ENCODE measurements at regions not wholly inside any gene's neighbourhood (a gene's known extent, or its start where the extent isn't known, plus 50 kb on each side); places are given as distances from the start of the nearest gene placed in this dataset.

DNA sequence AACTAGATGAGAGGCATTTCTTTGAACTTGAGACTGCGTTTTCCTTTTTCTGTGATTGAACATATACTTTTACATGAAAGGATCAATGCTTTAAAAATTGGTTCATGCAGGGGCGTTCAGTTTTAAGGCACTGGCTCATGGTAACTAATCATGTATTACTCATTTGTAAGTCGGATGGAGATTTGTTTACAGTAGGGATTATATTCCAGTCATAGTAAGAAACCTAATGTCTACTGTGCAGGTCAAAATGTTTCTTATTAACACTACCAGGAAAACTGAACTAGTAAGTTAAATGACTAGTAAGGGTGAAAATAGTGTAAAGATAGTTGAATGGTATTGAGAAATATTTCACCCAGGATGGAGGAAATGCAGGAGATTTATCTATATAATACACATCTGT is 258.8 kb upstream of the GBE1 start:
- Histone ChIP-seq H3K27ac (no peak overlapping the region), H3K36me3 (ENCODE audit: insufficient read depth, low read length) (no peaks in the 10 kb centered on the region), H3K4me3 (no peak overlapping the region), H3K9ac (ENCODE audit: insufficient read length) (no peak overlapping the region), H3K9me3 (ENCODE audit: low read depth, low read length) (no peaks in the 10 kb centered on the region)
- TF ChIP-seq EZH2 (IDR thresholded peaks at IDR 0.05) (no peak), POLR2AphosphoS5 (IDR thresholded peaks at IDR 0.05; ENCODE audit: borderline replicate concordance, low read depth, low read length) (no peak), FOXP2 (optimal IDR thresholded peaks at IDR 0.05; ENCODE audit: control extremely low read depth, extremely low read length, insufficient read depth) (no peak)
- no peak for DNase-seq (ENCODE audit: low read depth, low spot score)

DNA sequence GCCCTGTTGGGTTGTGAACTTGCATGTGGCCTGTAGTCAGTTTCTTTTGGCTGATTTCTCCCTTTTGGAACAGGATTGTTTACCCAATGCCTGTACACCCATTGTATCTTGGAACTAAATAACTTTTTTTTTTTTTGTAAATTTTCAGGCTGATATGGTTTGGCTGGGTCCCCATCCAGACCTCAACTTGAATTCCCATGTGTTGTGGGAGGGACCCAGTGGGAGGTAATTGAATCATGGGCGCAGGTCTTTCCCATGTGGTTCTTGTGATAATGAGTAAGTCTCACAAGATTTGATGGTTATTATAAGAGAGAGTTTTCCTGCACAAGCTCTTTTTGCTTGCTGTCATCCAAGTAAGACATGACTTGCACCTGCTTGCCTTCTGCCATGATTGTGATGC is 253.8 kb upstream of the GBE1 start:
- no peaks in the 10 kb centered on the region for H3K9me3 ChIP-seq (ENCODE audit: low read depth, low read length)
- DNase-seq (ENCODE audit: low read depth, low spot score) = no peak
- no peak overlapping the region for H3K9ac ChIP-seq (ENCODE audit: insufficient read length)
- H3K4me3 ChIP-seq = no peak overlapping the region
- TF ChIP-seq POLR2AphosphoS5 (IDR thresholded peaks at IDR 0.05; ENCODE audit: borderline replicate concordance, low read depth, low read length) = no peak
- TF ChIP-seq EZH2 (IDR thresholded peaks at IDR 0.05) = no peak
- TF ChIP-seq FOXP2 (optimal IDR thresholded peaks at IDR 0.05; ENCODE audit: control extremely low read depth, extremely low read length, insufficient read depth) = no peak
- H3K27ac ChIP-seq = no peak overlapping the region
- no peaks in the 10 kb centered on the region for H3K36me3 ChIP-seq (ENCODE audit: insufficient read depth, low read length)

DNA sequence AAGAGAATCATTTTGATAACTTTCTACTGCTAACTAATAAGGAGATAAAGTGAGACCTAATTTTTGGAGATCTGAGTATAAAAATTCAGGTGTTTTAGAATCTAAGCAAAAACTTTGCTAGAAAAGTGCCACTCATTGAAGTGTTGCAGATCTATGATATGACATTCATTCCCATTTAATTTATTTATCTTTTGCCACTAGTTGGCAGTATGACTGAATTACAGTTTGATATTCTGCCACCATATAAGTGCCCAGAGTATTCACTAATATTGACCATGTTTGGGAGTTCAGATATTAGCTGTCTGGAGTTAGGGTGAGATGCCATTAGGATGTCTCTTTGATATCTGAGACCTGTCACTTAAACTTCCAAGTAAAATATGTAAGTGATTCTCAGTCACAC is 251.3 kb upstream of the GBE1 start:
- DNase-seq (ENCODE audit: low read depth, low spot score) = no peak
- TF ChIP-seq FOXP2 (optimal IDR thresholded peaks at IDR 0.05; ENCODE audit: control extremely low read depth, extremely low read length, insufficient read depth) (no peak), EZH2 (IDR thresholded peaks at IDR 0.05) (no peak), POLR2AphosphoS5 (IDR thresholded peaks at IDR 0.05; ENCODE audit: borderline replicate concordance, low read depth, low read length) (no peak)
- Histone ChIP-seq H3K36me3 (ENCODE audit: insufficient read depth, low read length) (no peaks in the 10 kb centered on the region), H3K9ac (ENCODE audit: insufficient read length) (no peak overlapping the region), H3K4me3 (no peak overlapping the region), H3K27ac (no peak overlapping the region), H3K9me3 (ENCODE audit: low read depth, low read length) (no peaks in the 10 kb centered on the region)

DNA sequence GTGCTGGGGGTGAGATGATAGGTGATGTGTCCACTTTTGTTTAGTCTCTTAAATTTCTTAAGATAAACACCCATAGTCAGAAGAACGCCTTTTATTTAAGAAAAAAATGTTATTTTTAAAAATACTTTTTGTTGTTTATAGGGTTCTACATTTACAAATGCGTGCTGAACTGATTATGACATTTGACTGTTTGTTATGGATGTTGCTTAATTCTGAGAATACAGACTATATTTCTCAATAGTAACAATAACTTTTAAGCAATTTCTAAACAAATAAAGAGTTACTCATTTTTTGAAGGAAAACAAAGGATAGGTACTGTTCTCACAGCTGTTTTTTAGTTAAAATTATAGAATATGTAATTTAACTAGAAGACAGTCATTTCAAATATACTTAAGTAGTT is 249.9 kb upstream of the GBE1 start:
- Histone ChIP-seq H3K36me3 (ENCODE audit: insufficient read depth, low read length) (no peaks in the 10 kb centered on the region), H3K4me3 (no peak overlapping the region), H3K27ac (no peak overlapping the region), H3K9me3 (ENCODE audit: low read depth, low read length) (no peaks in the 10 kb centered on the region), H3K9ac (ENCODE audit: insufficient read length) (no peak overlapping the region)
- TF ChIP-seq POLR2AphosphoS5 (IDR thresholded peaks at IDR 0.05; ENCODE audit: borderline replicate concordance, low read depth, low read length) (no peak), EZH2 (IDR thresholded peaks at IDR 0.05) (no peak), FOXP2 (optimal IDR thresholded peaks at IDR 0.05; ENCODE audit: control extremely low read depth, extremely low read length, insufficient read depth) (no peak)
- DNase-seq (ENCODE audit: low read depth, low spot score) = no peak

DNA sequence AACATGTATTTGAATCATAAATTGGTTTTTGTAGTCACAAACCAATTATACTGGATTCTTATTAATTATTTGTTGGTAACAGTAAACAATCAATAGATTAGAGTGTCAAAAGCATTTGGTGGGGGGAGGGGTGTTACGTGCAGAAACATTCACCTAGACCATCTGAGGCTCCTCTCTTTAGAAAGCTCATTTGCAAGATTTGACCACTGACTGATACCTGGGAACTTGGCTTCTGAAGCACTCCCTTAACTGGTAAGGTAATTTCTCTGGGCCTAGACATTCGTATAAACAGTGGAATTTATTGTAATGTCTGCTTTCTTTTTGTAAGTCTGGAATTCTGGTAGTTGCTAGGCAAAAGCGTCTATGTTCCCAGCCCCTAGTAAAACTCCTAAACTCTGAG is 243.8 kb upstream of the GBE1 start:
- Histone ChIP-seq H3K36me3 (ENCODE audit: insufficient read depth, low read length) (no peaks in the 10 kb centered on the region), H3K9me3 (ENCODE audit: low read depth, low read length) (no peaks in the 10 kb centered on the region), H3K4me3 (no peak overlapping the region), H3K9ac (ENCODE audit: insufficient read length) (no peak overlapping the region), H3K27ac (no peak overlapping the region)
- TF ChIP-seq FOXP2 (optimal IDR thresholded peaks at IDR 0.05; ENCODE audit: control extremely low read depth, extremely low read length, insufficient read depth) (no peak), EZH2 (IDR thresholded peaks at IDR 0.05) (no peak), POLR2AphosphoS5 (IDR thresholded peaks at IDR 0.05; ENCODE audit: borderline replicate concordance, low read depth, low read length) (no peak)
- no peak for DNase-seq (ENCODE audit: low read depth, low spot score)

DNA sequence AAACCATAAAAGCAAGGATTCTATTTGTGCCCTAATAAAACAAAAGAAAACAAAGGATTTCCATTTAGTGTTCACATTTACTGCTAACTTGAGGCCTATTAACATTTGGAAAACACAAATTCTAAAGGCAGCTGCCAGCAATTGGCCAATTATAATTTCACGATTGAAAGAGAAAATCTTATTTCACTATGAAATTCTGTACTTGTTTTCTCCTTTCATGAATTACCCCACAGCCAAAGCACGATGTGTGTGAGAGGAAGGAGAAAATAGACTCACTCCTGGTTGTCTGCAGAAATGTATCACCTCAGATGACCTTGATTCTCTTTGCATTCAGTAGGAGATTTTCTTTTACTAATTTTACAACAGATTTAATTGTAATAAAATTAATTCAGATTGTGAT is 242.8 kb upstream of the GBE1 start:
- Histone ChIP-seq H3K27ac (no peak overlapping the region), H3K36me3 (ENCODE audit: insufficient read depth, low read length) (no peaks in the 10 kb centered on the region), H3K9me3 (ENCODE audit: low read depth, low read length) (no peaks in the 10 kb centered on the region), H3K4me3 (no peak overlapping the region), H3K9ac (ENCODE audit: insufficient read length) (no peak overlapping the region)
- TF ChIP-seq POLR2AphosphoS5 (IDR thresholded peaks at IDR 0.05; ENCODE audit: borderline replicate concordance, low read depth, low read length) (no peak), EZH2 (IDR thresholded peaks at IDR 0.05) (no peak), FOXP2 (optimal IDR thresholded peaks at IDR 0.05; ENCODE audit: control extremely low read depth, extremely low read length, insufficient read depth) (no peak)
- DNase-seq (ENCODE audit: low read depth, low spot score) = no peak

DNA sequence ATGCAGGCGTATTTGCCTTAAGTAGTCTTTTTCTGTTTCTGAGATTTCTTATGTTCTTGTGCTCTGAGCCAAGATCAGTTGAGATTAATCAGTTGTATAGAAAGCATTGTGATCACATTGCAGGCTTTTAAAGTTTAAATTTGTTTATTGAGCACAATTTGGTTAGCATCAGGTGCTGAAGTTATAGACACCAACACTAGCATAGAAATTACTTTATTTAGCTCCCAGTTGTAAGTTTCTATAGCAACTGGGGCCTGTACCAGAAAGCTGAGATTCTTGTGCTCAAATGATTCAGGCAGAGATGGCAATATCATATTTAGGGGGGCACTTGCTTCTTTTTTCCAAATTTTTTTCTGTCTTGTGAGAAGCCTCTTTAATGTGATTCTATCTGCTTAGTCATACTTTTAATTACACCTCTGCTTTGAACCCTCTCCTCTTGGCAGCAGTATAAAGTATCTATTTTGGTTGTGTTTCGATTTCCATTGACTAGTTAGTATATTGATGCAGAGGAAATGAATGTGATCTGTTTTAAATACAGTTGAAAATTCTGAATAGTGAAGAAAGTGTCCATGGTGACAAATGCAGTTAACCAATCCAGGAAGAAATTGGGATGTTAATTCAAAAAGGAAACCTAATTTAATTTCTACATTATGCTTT is 241.7 kb upstream of the GBE1 start:
- Histone ChIP-seq H3K27ac (no peak overlapping the region), H3K4me3 (no peak overlapping the region), H3K9ac (ENCODE audit: insufficient read length) (no peak overlapping the region), H3K36me3 (ENCODE audit: insufficient read depth, low read length) (no peaks in the 10 kb centered on the region), H3K9me3 (ENCODE audit: low read depth, low read length) (no peaks in the 10 kb centered on the region)
- no peak for TF ChIP-seq POLR2AphosphoS5 (IDR thresholded peaks at IDR 0.05; ENCODE audit: borderline replicate concordance, low read depth, low read length)
- no peak for TF ChIP-seq EZH2 (IDR thresholded peaks at IDR 0.05)
- TF ChIP-seq FOXP2 (optimal IDR thresholded peaks at IDR 0.05; ENCODE audit: control extremely low read depth, extremely low read length, insufficient read depth) = no peak
- no peak for DNase-seq (ENCODE audit: low read depth, low spot score)

DNA sequence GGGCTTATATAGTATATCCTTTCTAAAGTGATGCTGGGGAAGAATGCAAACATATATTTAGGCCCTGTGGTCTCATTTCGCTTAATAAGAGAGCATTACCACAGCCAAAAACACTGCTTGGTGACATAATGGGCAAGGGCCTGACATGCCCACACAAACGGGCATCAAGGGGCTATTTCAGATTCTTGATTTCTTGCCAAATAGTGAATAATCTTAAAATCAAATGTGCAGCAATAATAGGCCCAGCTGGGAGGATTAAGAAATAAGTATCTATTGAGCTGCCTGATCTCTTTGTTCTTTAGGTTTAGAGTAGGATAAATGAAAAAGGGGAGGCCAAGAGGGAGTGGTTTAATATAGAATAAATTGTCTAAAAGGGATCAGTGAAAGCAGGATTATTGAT is 241.0 kb upstream of the GBE1 start:
- Histone ChIP-seq H3K36me3 (ENCODE audit: insufficient read depth, low read length) (no peaks in the 10 kb centered on the region), H3K9me3 (ENCODE audit: low read depth, low read length) (no peaks in the 10 kb centered on the region), H3K4me3 (no peak overlapping the region), H3K27ac (no peak overlapping the region), H3K9ac (ENCODE audit: insufficient read length) (no peak overlapping the region)
- DNase-seq (ENCODE audit: low read depth, low spot score) = no peak
- no peak for TF ChIP-seq EZH2 (IDR thresholded peaks at IDR 0.05)
- no peak for TF ChIP-seq POLR2AphosphoS5 (IDR thresholded peaks at IDR 0.05; ENCODE audit: borderline replicate concordance, low read depth, low read length)
- TF ChIP-seq FOXP2 (optimal IDR thresholded peaks at IDR 0.05; ENCODE audit: control extremely low read depth, extremely low read length, insufficient read depth) = no peak

Data from SK-N-MC (cell line).